DND-41 (cell line): ENCODE measurements at regions not wholly inside any gene's neighbourhood (a gene's known extent, or its start where the extent isn't known, plus 50 kb on each side); places are given as distances from the start of the nearest gene placed in this dataset.

Experiments used
- EZH2 ChIP-seq: IDR thresholded peaks from 3 replicates; pipeline ENCODE4 v1.6.1; 2012; ENCODE audit warnings: borderline replicate concordance, low read depth, mild to moderate bottlenecking, moderate library complexity, low read length, inconsistent platforms; ENCODE audit not compliant: severe bottlenecking
- TF ChIP-seq, protein P1 (sequence below): IDR thresholded peaks from 2 replicates; pipeline ENCODE4 v1.5.1; 2012; ENCODE audit warnings: borderline replicate concordance, low read length, moderate library complexity, mild to moderate bottlenecking; ENCODE audit not compliant: poor library complexity, severe bottlenecking; ENCODE audit errors: extremely low read depth

DNA sequence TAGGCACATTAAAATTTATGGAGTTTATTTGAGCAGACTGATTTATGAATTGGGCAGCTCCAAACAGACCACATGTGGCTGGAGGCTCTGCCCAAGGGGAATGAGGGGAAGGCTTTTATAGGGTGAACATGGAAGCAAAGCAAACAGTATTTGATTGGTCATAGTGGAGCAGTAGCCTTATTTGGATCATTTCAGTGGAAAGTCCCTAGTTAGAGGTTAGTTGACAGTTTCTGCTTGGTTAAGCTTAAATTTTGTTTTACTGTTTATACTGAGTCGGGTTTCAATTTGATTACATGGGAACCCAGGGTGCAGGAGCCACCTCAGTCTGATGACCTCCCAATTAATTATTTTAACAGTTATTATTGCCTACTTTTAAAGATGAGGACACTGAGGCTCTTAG, 140.5 kb downstream of the NDFIP2 start:
- TF ChIP-seq, protein P1, sequence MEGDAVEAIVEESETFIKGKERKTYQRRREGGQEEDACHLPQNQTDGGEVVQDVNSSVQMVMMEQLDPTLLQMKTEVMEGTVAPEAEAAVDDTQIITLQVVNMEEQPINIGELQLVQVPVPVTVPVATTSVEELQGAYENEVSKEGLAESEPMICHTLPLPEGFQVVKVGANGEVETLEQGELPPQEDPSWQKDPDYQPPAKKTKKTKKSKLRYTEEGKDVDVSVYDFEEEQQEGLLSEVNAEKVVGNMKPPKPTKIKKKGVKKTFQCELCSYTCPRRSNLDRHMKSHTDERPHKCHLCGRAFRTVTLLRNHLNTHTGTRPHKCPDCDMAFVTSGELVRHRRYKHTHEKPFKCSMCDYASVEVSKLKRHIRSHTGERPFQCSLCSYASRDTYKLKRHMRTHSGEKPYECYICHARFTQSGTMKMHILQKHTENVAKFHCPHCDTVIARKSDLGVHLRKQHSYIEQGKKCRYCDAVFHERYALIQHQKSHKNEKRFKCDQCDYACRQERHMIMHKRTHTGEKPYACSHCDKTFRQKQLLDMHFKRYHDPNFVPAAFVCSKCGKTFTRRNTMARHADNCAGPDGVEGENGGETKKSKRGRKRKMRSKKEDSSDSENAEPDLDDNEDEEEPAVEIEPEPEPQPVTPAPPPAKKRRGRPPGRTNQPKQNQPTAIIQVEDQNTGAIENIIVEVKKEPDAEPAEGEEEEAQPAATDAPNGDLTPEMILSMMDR = no peak
- TF ChIP-seq EZH2 = no peak
